IMR-90 (cell line): ENCODE measurements at regions not wholly inside any gene's neighbourhood (a gene's known extent, or its start where the extent isn't known, plus 50 kb on each side); places are given as distances from the start of the nearest gene placed in this dataset.
"Not testable (repeated sequence)": the region's sequence is repeated elsewhere in the genome, so short reads cannot be mapped to it uniquely, and the experiment has no call there.

Experiments used
- ATAC-seq: fragments of 200-7000 bp; cut with Tn5 transposase; 2 replicates; pipeline ENCODE4 v1.9.1; 2020; ENCODE audit warnings: low read depth, mild to moderate bottlenecking, moderate library complexity
- BruUV-seq: library from RNA; stranded (reverse); fragments of 400-500 nt; replicated peaks from 2 replicates; lab custom pipeline; 2021; lab: Mats Ljungman, UMichigan
- CTCF ChIA-PET: fragments of 300-600 bp; formaldehyde crosslinking; extraction: SDS; loops from one replicate; lab custom pipeline; 2021; ENCODE audit warnings: antibody characterized with exemption; lab: Yijun Ruan, JAX
- POLR2A ChIA-PET: fragments of 300-600 bp; sonication (Branson Sonifier 250); formaldehyde crosslinking; loops from one replicate; lab custom pipeline; 2022; ENCODE audit warnings: antibody characterized with exemption; ENCODE audit not compliant: unreplicated experiment; lab: Charles Lee
- DNase-seq: peaks from one replicate; pipeline ENCODE4 v3.0.0; 2013
- H2AFZ ChIP-seq: replicated peaks from 2 replicates; pipeline ENCODE3; 2013; ENCODE audit warnings: low read length, mild to moderate bottlenecking; ENCODE audit not compliant: poor library complexity
- H2AK5ac ChIP-seq: 2 replicates; pipeline ENCODE4 v1.6.1; 2013; ENCODE audit warnings: low read depth, low read length, inconsistent platforms
- H2AK9ac ChIP-seq: replicated peaks from 2 replicates; pipeline ENCODE3; 2013; ENCODE audit warnings: mild to moderate bottlenecking, low read depth, low read length, moderate library complexity; ENCODE audit not compliant: poor library complexity
- H2BK120ac ChIP-seq: 2 replicates; pipeline ENCODE4 v1.6.1; 2013; ENCODE audit warnings: low read depth, low read length, inconsistent platforms
- H2BK15ac ChIP-seq: 3 replicates; pipeline ENCODE4 v1.6.1; 2013; ENCODE audit warnings: low read depth, low read length, inconsistent platforms
- H2BK20ac ChIP-seq: 2 replicates; pipeline ENCODE4 v1.6.1; 2013; ENCODE audit warnings: low read depth, mild to moderate bottlenecking, inconsistent platforms, low read length, moderate library complexity
- H2BK5ac ChIP-seq: 2 replicates; pipeline ENCODE4 v1.6.1; 2013; ENCODE audit warnings: mild to moderate bottlenecking, low read depth, low read length, inconsistent platforms; ENCODE audit not compliant: poor library complexity, severe bottlenecking
- H3K14ac ChIP-seq: replicated peaks from 2 replicates; pipeline ENCODE4 v1.6.1; 2013; ENCODE audit warnings: low read depth, low read length, inconsistent platforms
- H3K18ac ChIP-seq: 2 replicates; pipeline ENCODE4 v1.6.1; 2013; ENCODE audit warnings: low read depth, low read length, control low read depth
- H3K23ac ChIP-seq: 2 replicates; pipeline ENCODE4 v1.6.1; 2013; ENCODE audit warnings: low read depth, low read length, inconsistent platforms
- H3K27ac ChIP-seq: 2 replicates; pipeline ENCODE4 v1.5.1; 2013; ENCODE audit warnings: mild to moderate bottlenecking, control low read depth, low read length; ENCODE audit not compliant: insufficient read depth
- H3K27me3 ChIP-seq: 2 replicates; pipeline ENCODE4 v1.6.1; 2013; ENCODE audit warnings: low read length; ENCODE audit not compliant: control insufficient read depth, insufficient read depth
- H3K36me3 ChIP-seq: 2 replicates; pipeline ENCODE4 v1.6.1; 2013; ENCODE audit warnings: low read length, mixed read lengths; ENCODE audit not compliant: control insufficient read depth, insufficient read depth
- H3K4ac ChIP-seq: 2 replicates; pipeline ENCODE4 v1.6.1; 2013; ENCODE audit warnings: low read depth, low read length, inconsistent platforms
- H3K4me1 ChIP-seq: 2 replicates; pipeline ENCODE4 v1.6.1; 2013; ENCODE audit warnings: low read length, mixed read lengths; ENCODE audit not compliant: control insufficient read depth, insufficient read depth
- H3K4me2 ChIP-seq: 2 replicates; pipeline ENCODE4 v1.6.1; 2013; ENCODE audit warnings: low read depth, mild to moderate bottlenecking, control low read depth, low read length, moderate library complexity
- H3K4me3 ChIP-seq: 2 replicates; pipeline ENCODE4 v1.5.1; 2013; ENCODE audit warnings: low read depth, mild to moderate bottlenecking, control low read depth, low read length, moderate library complexity; ENCODE audit not compliant: insufficient read depth
- H3K56ac ChIP-seq: 2 replicates; pipeline ENCODE4 v1.6.1; 2013; ENCODE audit warnings: low read length, inconsistent platforms; ENCODE audit not compliant: insufficient read depth; ENCODE audit errors: extremely low read depth
- H3K79me1 ChIP-seq, 2 experiments: 2 replicates each; pipeline ENCODE4 v1.6.1; 2013; ENCODE audit warnings: low read length in 2 of 2, inconsistent platforms in 1 of 2, low read depth in 1 of 2
- H3K9ac ChIP-seq: 2 replicates; pipeline ENCODE4 v1.6.1; 2013; ENCODE audit warnings: low read depth, low read length, control low read depth
- H3K9me1 ChIP-seq: 2 replicates; pipeline ENCODE4 v1.6.1; 2013; ENCODE audit warnings: low read length, inconsistent platforms; ENCODE audit not compliant: insufficient read depth
- H3K9me3 ChIP-seq: 2 replicates; pipeline ENCODE4 v1.6.1; 2013; ENCODE audit warnings: low read length; ENCODE audit not compliant: control insufficient read depth, insufficient read depth
- H4K20me1 ChIP-seq: 2 replicates; pipeline ENCODE4 v1.6.1; 2013; ENCODE audit warnings: low read length, inconsistent platforms; ENCODE audit not compliant: insufficient read depth
- H4K5ac ChIP-seq: 2 replicates; pipeline ENCODE4 v1.6.1; 2013; ENCODE audit warnings: mild to moderate bottlenecking, low read depth, low read length, control low read depth
- H4K8ac ChIP-seq, 2 experiments: 2 replicates each; pipeline ENCODE4 v1.6.1; 2013; ENCODE audit warnings: low read depth in 2 of 2, low read length in 2 of 2, control low read depth in 1 of 2, inconsistent platforms in 1 of 2
- H4K91ac ChIP-seq: 2 replicates; pipeline ENCODE4 v1.6.1; 2013; ENCODE audit warnings: low read depth, low read length, inconsistent platforms; ENCODE audit not compliant: insufficient read depth
- WGBS, 2 experiments: methylation state at CpG; one replicate each; pipeline versions ENCODE4 v1.1.5 to v1.1.7; 2013; ENCODE audit warnings: missing lambda C conversion rate in 2 of 2; ENCODE audit not compliant: insufficient read length in 1 of 2; ENCODE audit errors: extremely low coverage in 2 of 2; 5-methylcytosine and 5-hydroxymethylcytosine counted together
- dilution Hi-C: fragments of 300-500 bp; cut with HindIII; formaldehyde crosslinking; loops from one replicate; pipeline ENCODE4 v1.14.3; 2018; ENCODE audit warnings: low sequenced_read_pairs; ENCODE audit not compliant: unreplicated experiment
- in situ Hi-C: fragments of 300-500 bp; cut with MboI; formaldehyde crosslinking; loops from 3 replicates; pipeline ENCODE4 v1.14.3; 2019; ENCODE audit warnings: low sequenced_read_pairs, inconsistent platforms, mixed read lengths
- intact Hi-C: fragments of 100-400 bp; cut with micrococcal nuclease; formaldehyde crosslinking; loops from 2 replicates; pipeline ENCODE4 v1.10.0; 2022

DNA sequence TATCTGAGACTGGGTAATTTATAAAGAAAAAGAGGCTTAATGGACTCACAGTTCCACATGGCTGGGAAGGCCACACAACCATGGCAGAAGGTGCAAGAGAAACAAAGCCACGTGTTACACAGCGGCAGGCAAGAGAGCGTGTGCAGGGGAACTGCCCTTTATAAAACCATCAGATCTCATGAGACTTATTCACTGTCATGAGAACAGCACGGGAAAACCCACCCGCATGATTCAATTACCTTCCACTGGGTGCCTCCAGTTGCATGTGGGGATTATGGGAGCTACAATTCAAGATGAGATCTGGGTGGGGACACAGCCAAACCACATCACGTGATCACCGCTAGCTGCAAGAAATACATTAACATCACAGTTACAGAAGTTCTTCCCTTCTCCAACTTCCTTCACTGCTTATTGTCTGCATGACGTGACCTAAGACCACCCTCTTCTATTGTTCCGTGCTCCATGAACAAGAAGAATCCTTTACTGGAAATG, 84.9 kb upstream of the SMARCA2 start:
- BruUV-seq, CTCF ChIA-PET, H2BK5ac ChIP-seq, POLR2A ChIA-PET, H3K27ac ChIP-seq, H3K9me3 ChIP-seq, H3K4ac ChIP-seq, H3K79me1 ChIP-seq, H2BK20ac ChIP-seq, H2BK120ac ChIP-seq, H3K4me2 ChIP-seq, intact Hi-C loops, H3K56ac ChIP-seq, H3K23ac ChIP-seq, DNase-seq, H3K14ac ChIP-seq, H3K36me3 ChIP-seq, H4K8ac ChIP-seq, H3K4me1 ChIP-seq, H3K9ac ChIP-seq, H2BK15ac ChIP-seq, H2AFZ ChIP-seq, H4K20me1 ChIP-seq, ATAC-seq, H3K18ac ChIP-seq, H4K5ac ChIP-seq, in situ Hi-C loops, H3K27me3 ChIP-seq, H4K91ac ChIP-seq, H2AK9ac ChIP-seq, H2AK5ac ChIP-seq, H3K9me1 ChIP-seq, dilution Hi-C loops, H3K4me3 ChIP-seq: not testable (repeated sequence)
- no CpG with 5 or more reads among the region's 9 CpGs for WGBS, 2 experiments
